Thyroid gland (tissue), 4 donors: ENCODE measurements at regions not wholly inside any gene's neighbourhood (a gene's known extent, or its start where the extent isn't known, plus 50 kb on each side); places are given as distances from the start of the nearest gene placed in this dataset.

ENCODE experiments used
- POLR2A ChIP-seq, 2 donors: fragments of 450-650 bp; IDR thresholded peaks; one replicate each; pipeline ENCODE4 v1.6.1; 2017; ENCODE audit warnings: antibody characterized with exemption in 2 of 2, mild to moderate bottlenecking in 2 of 2, moderate library complexity in 1 of 2
- TF ChIP-seq, protein P1 (sequence below), 6 experiments: fragments of 200-600 bp in 3 of 6; fragments of 450-650 bp in 3 of 6; sonication (generic) in 3 of 6; IDR thresholded peaks; one replicate each; pipeline ENCODE4 v1.5.1; 2016 to 2019; ENCODE audit warnings: antibody characterized with exemption in 6 of 6, mild to moderate bottlenecking in 2 of 6, inconsistent platforms in 1 of 6, moderate library complexity in 1 of 6

DNA sequence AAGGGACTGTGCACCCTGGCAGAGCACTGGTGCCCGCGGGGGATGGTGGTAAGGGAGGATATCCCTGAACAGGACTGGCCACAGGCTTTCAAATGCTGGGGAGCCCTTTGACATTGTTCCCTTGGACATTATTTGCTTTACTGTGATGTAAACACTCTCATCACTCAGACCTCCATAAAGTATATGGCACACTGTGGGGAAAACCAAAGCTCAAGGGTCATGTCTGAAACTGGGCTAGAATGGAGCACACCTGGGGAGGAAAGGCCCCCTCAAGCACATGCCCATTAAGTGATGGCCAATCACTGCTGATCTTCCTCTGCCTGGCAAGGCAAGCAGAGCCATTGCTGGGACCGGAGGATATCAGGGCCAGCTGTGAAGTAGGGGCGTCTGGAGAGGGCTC is 60.9 kb upstream of the TENM4 start:
- TF ChIP-seq, protein P1, sequence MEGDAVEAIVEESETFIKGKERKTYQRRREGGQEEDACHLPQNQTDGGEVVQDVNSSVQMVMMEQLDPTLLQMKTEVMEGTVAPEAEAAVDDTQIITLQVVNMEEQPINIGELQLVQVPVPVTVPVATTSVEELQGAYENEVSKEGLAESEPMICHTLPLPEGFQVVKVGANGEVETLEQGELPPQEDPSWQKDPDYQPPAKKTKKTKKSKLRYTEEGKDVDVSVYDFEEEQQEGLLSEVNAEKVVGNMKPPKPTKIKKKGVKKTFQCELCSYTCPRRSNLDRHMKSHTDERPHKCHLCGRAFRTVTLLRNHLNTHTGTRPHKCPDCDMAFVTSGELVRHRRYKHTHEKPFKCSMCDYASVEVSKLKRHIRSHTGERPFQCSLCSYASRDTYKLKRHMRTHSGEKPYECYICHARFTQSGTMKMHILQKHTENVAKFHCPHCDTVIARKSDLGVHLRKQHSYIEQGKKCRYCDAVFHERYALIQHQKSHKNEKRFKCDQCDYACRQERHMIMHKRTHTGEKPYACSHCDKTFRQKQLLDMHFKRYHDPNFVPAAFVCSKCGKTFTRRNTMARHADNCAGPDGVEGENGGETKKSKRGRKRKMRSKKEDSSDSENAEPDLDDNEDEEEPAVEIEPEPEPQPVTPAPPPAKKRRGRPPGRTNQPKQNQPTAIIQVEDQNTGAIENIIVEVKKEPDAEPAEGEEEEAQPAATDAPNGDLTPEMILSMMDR (IDR thresholded peaks at IDR 0.05) = no peak
- no peak for TF ChIP-seq POLR2A (IDR thresholded peaks at IDR 0.05)
